Panc1 (cell line): ENCODE measurements at regions not wholly inside any gene's neighbourhood (a gene's known extent, or its start where the extent isn't known, plus 50 kb on each side); places are given as distances from the start of the nearest gene placed in this dataset.

Source experiments
- ATAC-seq: fragments of 200-7000 bp; cut with Tn5 transposase; 2 replicates; pipeline ENCODE4 v1.9.1; 2020; ENCODE audit warnings: mild to moderate bottlenecking, moderate library complexity
- BruUV-seq: library from RNA; stranded (reverse); fragments of 400-500 nt; replicated peaks from 2 replicates; lab custom pipeline; 2021; lab: Mats Ljungman, UMichigan
- CTCF ChIA-PET: fragments of 300-600 bp; sonication (Branson Sonifier 250); formaldehyde crosslinking; loops from one replicate; lab custom pipeline; 2022; ENCODE audit warnings: antibody characterized with exemption; lab: Charles Lee
- POLR2A ChIA-PET: fragments of 300-600 bp; sonication (Branson Sonifier 250); formaldehyde crosslinking; loops from one replicate; lab custom pipeline; 2022; ENCODE audit warnings: antibody characterized with exemption; lab: Charles Lee
- DNase-seq: peaks from one replicate; pipeline ENCODE4 v3.0.0-alpha.2; 2010; ENCODE audit warnings: low read depth, low spot score
- H3K27ac ChIP-seq: 2 replicates; pipeline ENCODE4 v1.5.1; 2011; ENCODE audit warnings: mild to moderate bottlenecking, low read length, inconsistent platforms
- H3K27me3 ChIP-seq: fragments of 200-500 bp; sonication (Bioruptor generic); 2 replicates; pipeline ENCODE4 v1.6.0; 2014; ENCODE audit warnings: low read length, inconsistent platforms; ENCODE audit not compliant: control insufficient read depth, insufficient read depth
- H3K36me3 ChIP-seq: fragments of 200-500 bp; sonication (Bioruptor generic); 2 replicates; pipeline ENCODE4 v1.5.1; 2014; ENCODE audit warnings: inconsistent platforms, mild to moderate bottlenecking, low read length, moderate library complexity; ENCODE audit not compliant: control insufficient read depth, insufficient read depth
- H3K4me1 ChIP-seq: 2 replicates; pipeline ENCODE4 v1.5.1; 2011; ENCODE audit warnings: inconsistent platforms, mild to moderate bottlenecking, low read length, moderate library complexity; ENCODE audit not compliant: control insufficient read depth, insufficient read depth
- H3K4me3 ChIP-seq, 2 experiments: 2 replicates each; pipeline ENCODE4 v1.5.1; 2011 to 2012; ENCODE audit warnings: low read depth in 2 of 2, low read length in 2 of 2, mild to moderate bottlenecking in 2 of 2, inconsistent platforms in 1 of 2, moderate library complexity in 1 of 2
- H3K9me3 ChIP-seq: fragments of 200-500 bp; sonication (Bioruptor generic); 2 replicates; pipeline ENCODE4 v1.5.1; 2014; ENCODE audit warnings: low read depth, mild to moderate bottlenecking, inconsistent platforms, low read length, moderate library complexity; ENCODE audit not compliant: control insufficient read depth, insufficient read depth
- POLR2AphosphoS5 ChIP-seq: IDR thresholded peaks from 2 replicates; pipeline ENCODE4 v1.6.1; 2012; ENCODE audit warnings: mild to moderate bottlenecking, low read depth, low read length, moderate library complexity
- SIN3A ChIP-seq: IDR thresholded peaks from 2 replicates; pipeline ENCODE4 v1.6.1; 2012; ENCODE audit warnings: low read depth, mild to moderate bottlenecking, low read length, moderate library complexity, borderline replicate concordance; ENCODE audit not compliant: insufficient read depth
- TCF7L2 ChIP-seq: IDR thresholded peaks from 2 replicates; pipeline ENCODE4 v1.6.1; 2011; ENCODE audit warnings: mild to moderate bottlenecking, low read depth, low read length, inconsistent platforms
- in situ Hi-C: cut with HindIII; loops from 2 replicates; pipeline ENCODE4 v1.10.0; 2016; ENCODE audit warnings: low sequenced_read_pairs, low pct_unique_long_range_greater_than_20kb
- intact Hi-C: fragments of 100-400 bp; cut with micrococcal nuclease; formaldehyde crosslinking; loops from one replicate; pipeline ENCODE4 v1.10.0; 2022; ENCODE audit not compliant: unreplicated experiment
- TF ChIP-seq, protein P1 (sequence below), 2 experiments: IDR thresholded peaks; 2 replicates each; pipeline ENCODE4 v1.6.1; 2011 to 2012; ENCODE audit warnings: low read depth in 2 of 2, control low read depth in 1 of 2, low read length in 1 of 2, mild to moderate bottlenecking in 1 of 2, moderate library complexity in 1 of 2; ENCODE audit not compliant: insufficient read depth in 1 of 2
- TF ChIP-seq, protein P2 (sequence below): fragments of 450-650 bp; IDR thresholded peaks from 2 replicates; pipeline ENCODE4 v1.5.1; 2017; ENCODE audit warnings: mild to moderate bottlenecking

- ATAC-seq: no peak
- intact Hi-C loops: no loop called here
These were observed 236.9 kb upstream of the PRKX start for GRCh38 chrX:3950373-3950772.

GRCh38 chrX:3943965-3944364 lies 230.5 kb upstream of the PRKX start:
- POLR2A ChIA-PET: no interaction called here
- intact Hi-C loops: no loop called here
- TF ChIP-seq SIN3A: no peak
- TF ChIP-seq, protein P1, sequence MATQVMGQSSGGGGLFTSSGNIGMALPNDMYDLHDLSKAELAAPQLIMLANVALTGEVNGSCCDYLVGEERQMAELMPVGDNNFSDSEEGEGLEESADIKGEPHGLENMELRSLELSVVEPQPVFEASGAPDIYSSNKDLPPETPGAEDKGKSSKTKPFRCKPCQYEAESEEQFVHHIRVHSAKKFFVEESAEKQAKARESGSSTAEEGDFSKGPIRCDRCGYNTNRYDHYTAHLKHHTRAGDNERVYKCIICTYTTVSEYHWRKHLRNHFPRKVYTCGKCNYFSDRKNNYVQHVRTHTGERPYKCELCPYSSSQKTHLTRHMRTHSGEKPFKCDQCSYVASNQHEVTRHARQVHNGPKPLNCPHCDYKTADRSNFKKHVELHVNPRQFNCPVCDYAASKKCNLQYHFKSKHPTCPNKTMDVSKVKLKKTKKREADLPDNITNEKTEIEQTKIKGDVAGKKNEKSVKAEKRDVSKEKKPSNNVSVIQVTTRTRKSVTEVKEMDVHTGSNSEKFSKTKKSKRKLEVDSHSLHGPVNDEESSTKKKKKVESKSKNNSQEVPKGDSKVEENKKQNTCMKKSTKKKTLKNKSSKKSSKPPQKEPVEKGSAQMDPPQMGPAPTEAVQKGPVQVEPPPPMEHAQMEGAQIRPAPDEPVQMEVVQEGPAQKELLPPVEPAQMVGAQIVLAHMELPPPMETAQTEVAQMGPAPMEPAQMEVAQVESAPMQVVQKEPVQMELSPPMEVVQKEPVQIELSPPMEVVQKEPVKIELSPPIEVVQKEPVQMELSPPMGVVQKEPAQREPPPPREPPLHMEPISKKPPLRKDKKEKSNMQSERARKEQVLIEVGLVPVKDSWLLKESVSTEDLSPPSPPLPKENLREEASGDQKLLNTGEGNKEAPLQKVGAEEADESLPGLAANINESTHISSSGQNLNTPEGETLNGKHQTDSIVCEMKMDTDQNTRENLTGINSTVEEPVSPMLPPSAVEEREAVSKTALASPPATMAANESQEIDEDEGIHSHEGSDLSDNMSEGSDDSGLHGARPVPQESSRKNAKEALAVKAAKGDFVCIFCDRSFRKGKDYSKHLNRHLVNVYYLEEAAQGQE (IDR thresholded peaks at IDR 0.05; ENCODE audit: insufficient read depth in 1 of 2, low read depth in 2 of 2, low read length in 1 of 2): no peak
- TF ChIP-seq, protein P2, sequence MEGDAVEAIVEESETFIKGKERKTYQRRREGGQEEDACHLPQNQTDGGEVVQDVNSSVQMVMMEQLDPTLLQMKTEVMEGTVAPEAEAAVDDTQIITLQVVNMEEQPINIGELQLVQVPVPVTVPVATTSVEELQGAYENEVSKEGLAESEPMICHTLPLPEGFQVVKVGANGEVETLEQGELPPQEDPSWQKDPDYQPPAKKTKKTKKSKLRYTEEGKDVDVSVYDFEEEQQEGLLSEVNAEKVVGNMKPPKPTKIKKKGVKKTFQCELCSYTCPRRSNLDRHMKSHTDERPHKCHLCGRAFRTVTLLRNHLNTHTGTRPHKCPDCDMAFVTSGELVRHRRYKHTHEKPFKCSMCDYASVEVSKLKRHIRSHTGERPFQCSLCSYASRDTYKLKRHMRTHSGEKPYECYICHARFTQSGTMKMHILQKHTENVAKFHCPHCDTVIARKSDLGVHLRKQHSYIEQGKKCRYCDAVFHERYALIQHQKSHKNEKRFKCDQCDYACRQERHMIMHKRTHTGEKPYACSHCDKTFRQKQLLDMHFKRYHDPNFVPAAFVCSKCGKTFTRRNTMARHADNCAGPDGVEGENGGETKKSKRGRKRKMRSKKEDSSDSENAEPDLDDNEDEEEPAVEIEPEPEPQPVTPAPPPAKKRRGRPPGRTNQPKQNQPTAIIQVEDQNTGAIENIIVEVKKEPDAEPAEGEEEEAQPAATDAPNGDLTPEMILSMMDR: no peak
- no peak for TF ChIP-seq TCF7L2
- no peak for TF ChIP-seq POLR2AphosphoS5
- DNase-seq (no peak), ATAC-seq (no peak)
- Histone ChIP-seq H3K4me3 (no peak overlapping the region), H3K27ac (no peak overlapping the region), H3K9me3 (no peaks in the 10 kb centered on the region), H3K36me3 (no peaks in the 10 kb centered on the region), H3K27me3 (no peaks in the 10 kb centered on the region), H3K4me1 (no peaks in the 10 kb centered on the region)
- BruUV-seq: no TSS peak
- CTCF ChIA-PET: no interaction called here
- in situ Hi-C loops: no loop called here

More at GRCh38 chrX:3950373-3950772, 236.9 kb upstream of the PRKX start:
- in situ Hi-C loops: no loop called here
- Histone ChIP-seq H3K27me3 (no peaks in the 10 kb centered on the region), H3K4me1 (no peaks in the 10 kb centered on the region), H3K27ac (no peak overlapping the region), H3K36me3 (no peaks in the 10 kb centered on the region), H3K9me3 (no peaks in the 10 kb centered on the region), H3K4me3 (no peak overlapping the region)
- TF ChIP-seq, protein P1 (IDR thresholded peaks at IDR 0.05; ENCODE audit: insufficient read depth in 1 of 2, low read depth in 2 of 2, low read length in 1 of 2): no peak
- TF ChIP-seq SIN3A: no peak
- TF ChIP-seq, protein P2: no peak
- no peak for TF ChIP-seq TCF7L2
- no peak for TF ChIP-seq POLR2AphosphoS5
- no TSS peak for BruUV-seq
- CTCF ChIA-PET: no interaction called here
- no peak for DNase-seq
- POLR2A ChIA-PET: no interaction called here
